H1 (cell line): ENCODE measurements at regions not wholly inside any gene's neighbourhood (a gene's known extent, or its start where the extent isn't known, plus 50 kb on each side); places are given as distances from the start of the nearest gene placed in this dataset.

Experiments
- CTCF ChIA-PET: fragments of 300-600 bp; sonication (Branson Sonifier 250); formaldehyde crosslinking; loops from one replicate; lab custom pipeline; 2021; ENCODE audit not compliant: partially characterized antibody; lab: Charles Lee
- POLR2A ChIA-PET: fragments of 300-600 bp; sonication (Branson Sonifier 250); formaldehyde crosslinking; loops from one replicate; lab custom pipeline; 2021; ENCODE audit warnings: inconsistent platforms; ENCODE audit not compliant: partially characterized antibody; lab: Charles Lee
- DNase-seq, 2 experiments: peaks; one replicate each; pipeline versions ENCODE4 v3.0.0 to v3.0.0-alpha.2; 2010 to 2022; ENCODE audit warnings: low spot score in 2 of 2, low read depth in 1 of 2, mixed read lengths in 1 of 2
- FAIRE-seq: peaks from 2 replicates; lab custom pipeline; 2011; peaks lifted over from hg19 to GRCh38; lab: Jason Lieb, UNC
- H2AFZ ChIP-seq: 2 replicates; pipeline ENCODE4 v1.8.1; 2012; ENCODE audit warnings: low read length, inconsistent platforms
- H2AK5ac ChIP-seq: 2 replicates; pipeline ENCODE4 v1.6.1; 2013; ENCODE audit warnings: low read depth, low read length
- H2BK120ac ChIP-seq: replicated peaks from 2 replicates; pipeline ENCODE3; 2013; ENCODE audit warnings: low read depth, low read length, inconsistent platforms
- H2BK12ac ChIP-seq: 2 replicates; pipeline ENCODE4 v1.6.1; 2013; ENCODE audit warnings: low read depth, low read length
- H2BK15ac ChIP-seq: 2 replicates; pipeline ENCODE4 v1.6.1; 2013; ENCODE audit warnings: low read length
- H2BK20ac ChIP-seq: 2 replicates; pipeline ENCODE4 v1.6.1; 2013; ENCODE audit warnings: low read length
- H2BK5ac ChIP-seq: 2 replicates; pipeline ENCODE4 v1.6.1; 2013; ENCODE audit warnings: low read depth, low read length
- H3K14ac ChIP-seq: 2 replicates; pipeline ENCODE4 v1.6.1; 2013; ENCODE audit warnings: inconsistent platforms; ENCODE audit not compliant: insufficient read length
- H3K18ac ChIP-seq: 2 replicates; pipeline ENCODE4 v1.6.1; 2013; ENCODE audit warnings: low read length; ENCODE audit errors: extremely low read depth
- H3K23ac ChIP-seq: 2 replicates; pipeline ENCODE4 v1.6.1; 2013; ENCODE audit warnings: inconsistent platforms; ENCODE audit not compliant: insufficient read length
- H3K23me2 ChIP-seq: 2 replicates; pipeline ENCODE4 v1.6.1; 2013; ENCODE audit warnings: low read depth, low read length
- H3K27ac ChIP-seq: 2 replicates; pipeline ENCODE4 v1.6.1; 2011; ENCODE audit warnings: low read depth, low read length, inconsistent platforms
- H3K27me3 ChIP-seq, 4 experiments: replicated peaks in 1 of 4; 1 replicate in 1 of 4; 2 replicates in 3 of 4; pipeline versions ENCODE4 v1.6.1 to v1.8.1; 2011 to 2013; ENCODE audit warnings: low read length in 3 of 4, mild to moderate bottlenecking in 3 of 4, inconsistent platforms in 2 of 4, mixed read lengths in 2 of 4, moderate library complexity in 1 of 4; ENCODE audit not compliant: control insufficient read depth in 3 of 4, insufficient read depth in 3 of 4; ENCODE audit errors: extremely low read depth in 1 of 4
- H3K36me3 ChIP-seq, 4 experiments: 2 replicates each; pipeline versions ENCODE4 v1.6.1 to v1.8.1; 2011 to 2013; ENCODE audit warnings: mild to moderate bottlenecking in 4 of 4, low read length in 3 of 4, moderate library complexity in 2 of 4, control low read depth in 1 of 4, inconsistent platforms in 1 of 4; ENCODE audit not compliant: insufficient read depth in 4 of 4, control insufficient read depth in 2 of 4
- H3K4ac ChIP-seq: replicated peaks from 2 replicates; pipeline ENCODE3; 2013; ENCODE audit warnings: low read length, low read depth, mixed read lengths, inconsistent platforms; ENCODE audit not compliant: insufficient read length
- H3K4me1 ChIP-seq, 4 experiments: replicated peaks in 1 of 4; 1 replicate in 1 of 4; 2 replicates in 3 of 4; pipeline versions ENCODE4 v1.6.1 to v1.8.1; 2011 to 2013; ENCODE audit warnings: low read length in 3 of 4, inconsistent platforms in 2 of 4, mixed read lengths in 1 of 4; ENCODE audit not compliant: insufficient read depth in 4 of 4, control insufficient read depth in 3 of 4
- H3K4me2 ChIP-seq, 2 experiments: 2 replicates each; pipeline versions ENCODE4 v1.6.1 to v1.8.1; 2011 to 2013; ENCODE audit warnings: low read depth in 2 of 2, low read length in 2 of 2, control low read depth in 1 of 2, inconsistent platforms in 1 of 2, mild to moderate bottlenecking in 1 of 2; ENCODE audit not compliant: insufficient read depth in 1 of 2
- H3K4me3 ChIP-seq, 4 experiments: fragments of 200-600, 300-600 bp in 1 of 4; sonication (generic), shearing (Covaris generic), sonication (Bioruptor Twin) in 1 of 4; 2 replicates each; pipeline versions ENCODE4 v1.5.1 to v1.8.1; 2011 to 2016; ENCODE audit warnings: low read length in 4 of 4, low read depth in 3 of 4, control low read depth in 2 of 4, inconsistent platforms in 2 of 4, mild to moderate bottlenecking in 2 of 4, mixed read lengths in 1 of 4, moderate library complexity in 1 of 4; ENCODE audit not compliant: insufficient read depth in 2 of 4; ENCODE audit errors: extremely low read depth in 1 of 4
- H3K56ac ChIP-seq: replicated peaks from 2 replicates; pipeline ENCODE3; 2013; ENCODE audit warnings: low read depth, mild to moderate bottlenecking, mixed read lengths, low read length, inconsistent platforms; ENCODE audit not compliant: insufficient read length
- H3K79me1 ChIP-seq: 2 replicates; pipeline ENCODE4 v1.6.1; 2013; ENCODE audit warnings: low read depth, low read length, control low read depth
- H3K79me2 ChIP-seq, 2 experiments: 2 replicates each; pipeline versions ENCODE4 v1.6.1 to v1.8.1; 2012 to 2013; ENCODE audit warnings: low read length in 2 of 2, mild to moderate bottlenecking in 2 of 2, inconsistent platforms in 1 of 2; ENCODE audit not compliant: insufficient read depth in 2 of 2, control insufficient read depth in 1 of 2
- H3K9ac ChIP-seq, 4 experiments: replicated peaks in 1 of 4; 1 replicate in 1 of 4; 2 replicates in 3 of 4; pipeline versions ENCODE4 v1.6.1 to v1.8.1; 2011 to 2013; ENCODE audit warnings: low read depth in 3 of 4, low read length in 3 of 4, control low read depth in 2 of 4, mild to moderate bottlenecking in 2 of 4, moderate library complexity in 2 of 4, inconsistent platforms in 1 of 4; ENCODE audit errors: extremely low read depth in 1 of 4
- H3K9me3 ChIP-seq, 2 experiments: 2 replicates each; pipeline versions ENCODE4 v1.6.1 to v1.8.1; 2012 to 2013; ENCODE audit warnings: mild to moderate bottlenecking in 2 of 2, moderate library complexity in 2 of 2, control low read depth in 1 of 2, inconsistent platforms in 1 of 2, low read depth in 1 of 2, low read length in 1 of 2, mixed read lengths in 1 of 2; ENCODE audit not compliant: insufficient read depth in 2 of 2
- H4K20me1 ChIP-seq, 2 experiments: replicated peaks in 1 of 2; 2 replicates each; pipeline versions ENCODE3 to v1.8.1; 2011 to 2013; ENCODE audit warnings: inconsistent platforms in 2 of 2, low read length in 2 of 2, mild to moderate bottlenecking in 1 of 2; ENCODE audit not compliant: insufficient read depth in 2 of 2, control insufficient read depth in 1 of 2
- H4K5ac ChIP-seq: 2 replicates; pipeline ENCODE4 v1.6.1; 2013; ENCODE audit warnings: low read length, low read depth, mixed read lengths, inconsistent platforms; ENCODE audit not compliant: insufficient read length
- H4K8ac ChIP-seq: 2 replicates; pipeline ENCODE4 v1.8.0; 2013; ENCODE audit warnings: mild to moderate bottlenecking, moderate library complexity, low read length, inconsistent platforms; ENCODE audit not compliant: insufficient read depth; ENCODE audit errors: extremely low read depth
- H4K91ac ChIP-seq: replicated peaks from 2 replicates; pipeline ENCODE3; 2013; ENCODE audit warnings: low read length, mixed read lengths, inconsistent platforms; ENCODE audit not compliant: insufficient read length
- WGBS, 2 experiments: shearing (Covaris generic) in 1 of 2; methylation state at CpG; one replicate each; pipeline versions ENCODE4 v1.1.6 to v1.1.7; 2013 to 2015; ENCODE audit warnings: low lambda C conversion rate in 2 of 2, mixed read lengths in 2 of 2, inconsistent platforms in 1 of 2, low coverage in 1 of 2, missing lambda C conversion rate in 1 of 2; ENCODE audit not compliant: insufficient replicate concordance in 2 of 2, insufficient coverage in 1 of 2, insufficient read length in 1 of 2; ENCODE audit errors: extremely low coverage in 1 of 2, missing lambda C conversion rate in 1 of 2; 5-methylcytosine and 5-hydroxymethylcytosine counted together
- TF ChIP-seq, protein P1 (sequence below): IDR thresholded peaks from 2 replicates; pipeline ENCODE4 v1.6.1; 2012; ENCODE audit warnings: inconsistent platforms

DNA sequence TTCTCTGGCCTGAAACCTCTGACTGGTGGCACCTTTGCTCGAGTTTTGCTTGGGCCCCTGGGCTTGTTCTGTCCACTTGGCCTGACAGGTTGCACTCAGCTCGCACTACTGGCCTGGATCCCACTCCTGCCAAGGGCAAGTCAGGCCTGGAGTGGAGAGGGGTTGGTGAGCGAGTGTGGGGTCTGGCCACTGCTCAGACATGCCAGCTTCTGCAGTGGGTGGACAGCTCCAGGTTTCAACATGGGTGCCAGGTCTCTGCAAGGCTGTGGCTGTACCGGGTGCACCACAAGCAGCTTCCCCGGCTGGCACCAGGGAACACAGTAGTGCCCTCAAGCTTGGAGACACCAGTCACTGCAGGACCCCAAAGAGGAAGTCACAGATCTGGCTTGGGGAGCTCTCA is 91.6 kb upstream of the CXorf51A start:
- Histone ChIP-seq H3K27me3 (no peaks in the 10 kb centered on the region), H2BK15ac (no peak overlapping the region), H3K23me2 (no peaks in the 10 kb centered on the region), H2BK12ac (no peak overlapping the region), H3K56ac (no peak overlapping the region), H3K36me3 (no peaks in the 10 kb centered on the region), H3K9me3 (no peaks in the 10 kb centered on the region; a peak in 1 of 4 replicates), H2BK20ac (no peak overlapping the region), H3K27ac (no peak overlapping the region), H3K79me1 (no peaks in the 10 kb centered on the region), H4K20me1 (no peaks in the 10 kb centered on the region), H3K4me2 (no peak overlapping the region), H2AK5ac (no peak overlapping the region), H3K4me1 (no peaks in the 10 kb centered on the region), H3K18ac (no peak overlapping the region), H2BK120ac (no peak overlapping the region), H3K4me3 (no peak overlapping the region), H2AFZ (no peak overlapping the region), H4K5ac (no peak overlapping the region), H3K14ac (no peak overlapping the region), H3K23ac (no peak overlapping the region), H4K91ac (no peak overlapping the region), H3K9ac (no peak overlapping the region), H4K8ac (no peak overlapping the region), H3K4ac (no peak overlapping the region), H3K79me2 (no peaks in the 10 kb centered on the region), H2BK5ac (no peak overlapping the region)
- FAIRE-seq (no peak), DNase-seq (no peak)
- POLR2A ChIA-PET: no interaction called here
- WGBS, 2 experiments: 100% methylated on average over 2 of the region's 5 CpGs; no CpG with 5 or more reads in 1 of the 2 experiments
- CTCF ChIA-PET: no interaction called here
- TF ChIP-seq, protein P1, sequence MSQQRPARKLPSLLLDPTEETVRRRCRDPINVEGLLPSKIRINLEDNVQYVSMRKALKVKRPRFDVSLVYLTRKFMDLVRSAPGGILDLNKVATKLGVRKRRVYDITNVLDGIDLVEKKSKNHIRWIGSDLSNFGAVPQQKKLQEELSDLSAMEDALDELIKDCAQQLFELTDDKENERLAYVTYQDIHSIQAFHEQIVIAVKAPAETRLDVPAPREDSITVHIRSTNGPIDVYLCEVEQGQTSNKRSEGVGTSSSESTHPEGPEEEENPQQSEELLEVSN: no peak
